Right lobe of liver (tissue), 6 donors: ENCODE measurements at regions not wholly inside any gene's neighbourhood (a gene's known extent, or its start where the extent isn't known, plus 50 kb on each side); places are given as distances from the start of the nearest gene placed in this dataset.
A peak's percentile ranks its signal among the peaks of the same experiment; 100 is the strongest.
"Not testable (repeated sequence)": the region's sequence is repeated elsewhere in the genome, so short reads cannot be mapped to it uniquely, and the experiment has no call there.

Experiments
- ATAC-seq, 4 donors: fragments of 200-7000 bp; cut with Tn5 transposase; one replicate each; pipeline ENCODE4 v1.9.1; 2020; ENCODE audit warnings: mild to moderate bottlenecking in 4 of 4, moderate library complexity in 4 of 4
- DNase-seq, 3 donors: peaks; one replicate each; pipeline ENCODE4 v3.0.0-alpha.2; 2020
- H3K27ac ChIP-seq, 3 donors: fragments of 200-600 bp; one replicate each; pipeline ENCODE4 v1.8.0; 2022
- H3K27me3 ChIP-seq, 2 donors: fragments of 200-600 bp; one replicate each; pipeline ENCODE4 v1.8.0; 2022
- H3K36me3 ChIP-seq, 4 donors: fragments of 200-600 bp; sonication (generic) in 1 of 4; one replicate each; pipeline versions ENCODE4 v1.5.1 to v1.8.0; 2017 to 2022; ENCODE audit warnings: control low read depth in 1 of 4
- H3K4me1 ChIP-seq, 4 donors: fragments of 200-600 bp; sonication (generic) in 1 of 4; one replicate each; pipeline versions ENCODE4 v1.5.1 to v1.8.0; 2017 to 2022; ENCODE audit warnings: control low read depth in 1 of 4
- H3K4me3 ChIP-seq, 3 donors: fragments of 200-600 bp; one replicate each; pipeline ENCODE4 v1.8.0; 2022
- H3K9me3 ChIP-seq, 4 donors: fragments of 200-600 bp; sonication (generic) in 1 of 4; one replicate each; pipeline versions ENCODE4 v1.5.1 to v1.8.0; 2017 to 2022; ENCODE audit warnings: control low read depth in 1 of 4
- WGBS: methylation state at CpG from one replicate; pipeline ENCODE4 v1.1.6; 2018; ENCODE audit warnings: low coverage, low lambda C conversion rate; ENCODE audit not compliant: insufficient coverage; ENCODE audit errors: missing lambda C conversion rate; 5-methylcytosine and 5-hydroxymethylcytosine counted together
- intact Hi-C, 2 donors: fragments of 100-400 bp; cut with DNase I; formaldehyde crosslinking; loops; one replicate each; pipeline versions ENCODE4 v1.11.2 to v1.14.1; 2022
- TF ChIP-seq, protein P1 (sequence below), 4 donors: fragments of 200-600 bp in 3 of 4; fragments of 450-650 bp in 1 of 4; IDR thresholded peaks; one replicate each; pipeline versions ENCODE4 v1.5.1 to v1.8.0; 2016 to 2022; ENCODE audit warnings: antibody characterized with exemption in 4 of 4, mild to moderate bottlenecking in 2 of 4
- donor health status: DM: no; HTN: yes; CAD: no.
- donor health status: DM: no; HTN: no; CAD: no.
- donor health status: DM: no; HTN: no; CAD: no.
- donor health status: DM: no; HTN: yes; CAD: no.
- donor health status: DM: no; HTN: yes; CAD: no.

DNA sequence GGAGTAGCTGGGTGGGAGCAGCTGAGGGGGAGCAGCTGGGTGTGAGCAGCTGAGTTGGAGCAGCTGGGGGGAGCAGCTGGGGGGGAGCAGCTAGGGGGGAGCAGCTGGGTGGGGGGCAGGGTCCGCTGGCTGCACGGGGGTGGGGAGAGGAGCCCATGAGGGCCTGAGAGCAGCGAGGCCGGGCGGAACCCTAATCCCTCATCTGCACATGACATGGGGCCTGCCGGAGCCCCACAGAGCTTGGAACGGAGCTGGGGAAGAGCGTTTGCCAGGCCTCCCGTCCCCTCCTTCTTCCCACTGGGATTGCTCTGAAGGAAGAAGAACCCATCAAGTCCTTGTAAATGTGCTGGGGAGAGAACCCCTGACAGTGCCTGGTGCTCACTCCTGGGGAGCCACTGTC lies 83.2 kb upstream of the LPCAT1 start:
- intact Hi-C loops, DNase-seq, H3K36me3 ChIP-seq, H3K4me3 ChIP-seq, H3K4me1 ChIP-seq, ATAC-seq, H3K27me3 ChIP-seq, H3K27ac ChIP-seq, H3K9me3 ChIP-seq: not testable (repeated sequence)
- 83% methylated on average over 1 of the region's 9 CpGs for WGBS

DNA sequence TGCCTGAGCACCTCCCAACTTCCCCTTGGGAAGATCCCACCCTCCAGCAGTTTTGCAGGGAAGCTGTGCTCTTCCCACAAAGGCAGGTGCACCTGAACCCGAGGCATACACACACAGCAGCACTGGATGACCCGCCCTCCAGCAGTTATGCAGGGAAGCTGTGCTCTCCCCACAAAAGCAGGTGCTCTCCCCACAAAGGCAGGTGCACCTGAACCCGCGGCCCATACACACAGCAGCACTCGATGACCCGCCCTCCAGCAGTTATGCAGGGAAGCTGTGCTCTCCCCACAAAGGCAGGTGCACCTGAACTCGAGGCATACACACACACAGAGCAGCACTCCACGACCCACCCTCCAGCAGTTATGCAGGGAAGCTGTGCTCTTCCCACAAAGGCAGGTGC lies 80.2 kb upstream of the LPCAT1 start:
- H3K27ac ChIP-seq, H3K36me3 ChIP-seq, H3K4me3 ChIP-seq, intact Hi-C loops, H3K27me3 ChIP-seq, ATAC-seq, H3K9me3 ChIP-seq, DNase-seq, H3K4me1 ChIP-seq: not testable (repeated sequence)
- 87% methylated on average over 7 of the region's 8 CpGs for WGBS

DNA sequence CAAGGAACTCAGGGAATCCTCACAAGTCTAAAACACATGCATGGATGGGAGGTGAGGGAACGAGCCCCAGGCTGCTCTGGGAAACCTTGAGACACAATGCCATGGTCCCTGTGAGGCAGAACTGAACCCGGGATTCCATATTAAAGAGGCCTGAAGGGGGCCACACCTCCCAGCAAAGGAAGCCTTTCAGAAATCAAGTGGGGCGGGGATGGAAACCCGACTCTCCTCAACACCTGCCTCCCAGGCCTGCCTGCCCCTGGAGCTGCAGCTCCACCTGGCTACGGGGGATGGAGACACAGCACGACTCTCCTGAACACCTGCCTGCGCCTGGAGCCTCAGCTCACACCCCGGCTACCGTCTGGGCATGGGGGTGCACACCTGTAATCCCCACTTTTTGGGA lies 77.8 kb upstream of the LPCAT1 start:
- H3K27ac ChIP-seq, H3K9me3 ChIP-seq, intact Hi-C loops, H3K4me1 ChIP-seq, H3K27me3 ChIP-seq, H3K4me3 ChIP-seq, H3K36me3 ChIP-seq: not testable (repeated sequence)
- TF ChIP-seq, protein P1, sequence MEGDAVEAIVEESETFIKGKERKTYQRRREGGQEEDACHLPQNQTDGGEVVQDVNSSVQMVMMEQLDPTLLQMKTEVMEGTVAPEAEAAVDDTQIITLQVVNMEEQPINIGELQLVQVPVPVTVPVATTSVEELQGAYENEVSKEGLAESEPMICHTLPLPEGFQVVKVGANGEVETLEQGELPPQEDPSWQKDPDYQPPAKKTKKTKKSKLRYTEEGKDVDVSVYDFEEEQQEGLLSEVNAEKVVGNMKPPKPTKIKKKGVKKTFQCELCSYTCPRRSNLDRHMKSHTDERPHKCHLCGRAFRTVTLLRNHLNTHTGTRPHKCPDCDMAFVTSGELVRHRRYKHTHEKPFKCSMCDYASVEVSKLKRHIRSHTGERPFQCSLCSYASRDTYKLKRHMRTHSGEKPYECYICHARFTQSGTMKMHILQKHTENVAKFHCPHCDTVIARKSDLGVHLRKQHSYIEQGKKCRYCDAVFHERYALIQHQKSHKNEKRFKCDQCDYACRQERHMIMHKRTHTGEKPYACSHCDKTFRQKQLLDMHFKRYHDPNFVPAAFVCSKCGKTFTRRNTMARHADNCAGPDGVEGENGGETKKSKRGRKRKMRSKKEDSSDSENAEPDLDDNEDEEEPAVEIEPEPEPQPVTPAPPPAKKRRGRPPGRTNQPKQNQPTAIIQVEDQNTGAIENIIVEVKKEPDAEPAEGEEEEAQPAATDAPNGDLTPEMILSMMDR (IDR thresholded peaks at IDR 0.05): peak; percentile 10 to 27 (median 21)
- 67% methylated on average over 6 of the region's 9 CpGs for WGBS
- DNase-seq (peak in 1 of 3 donors; percentile 39), ATAC-seq (peak; percentile 50 to 79 (median 60))

DNA sequence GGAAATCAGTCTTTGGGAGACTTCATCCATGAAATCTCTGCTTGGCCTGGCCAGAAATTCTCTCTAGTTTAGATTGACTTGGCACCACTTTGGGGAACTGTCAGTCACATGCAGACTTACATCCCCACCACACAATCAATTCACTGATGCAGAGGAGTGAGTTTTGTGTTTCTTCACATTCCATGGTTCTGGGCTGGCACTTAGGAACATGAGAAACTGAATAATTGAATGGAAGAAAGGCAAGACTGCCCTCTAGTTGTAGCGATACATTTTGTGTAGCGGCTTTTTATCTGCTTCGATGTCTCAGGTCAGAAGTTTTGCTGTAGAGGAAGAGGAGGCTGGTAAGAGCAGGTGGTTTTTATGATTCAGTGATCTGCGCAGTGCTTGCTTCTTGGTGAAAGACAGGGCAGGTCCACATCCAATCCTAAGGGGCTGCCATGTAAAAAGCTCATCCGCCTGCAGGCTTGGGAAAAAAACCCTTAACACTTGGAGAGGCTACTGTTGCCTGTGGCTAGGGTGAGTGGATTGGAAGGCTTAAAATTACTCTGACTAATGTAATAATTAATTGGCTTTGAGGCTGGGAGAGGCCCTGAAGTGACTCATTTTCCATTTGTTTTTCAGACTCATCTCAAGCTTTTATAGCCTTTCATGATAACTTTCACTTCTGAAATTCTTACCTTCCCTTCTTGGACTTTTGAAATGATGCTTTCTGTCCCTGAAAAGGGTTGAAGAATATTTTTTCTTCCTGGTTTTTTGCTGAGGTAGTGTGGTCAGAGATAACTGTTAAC lies 75.4 kb upstream of the LPCAT1 start:
- H3K27ac ChIP-seq, H3K9me3 ChIP-seq, H3K36me3 ChIP-seq, H3K4me1 ChIP-seq, DNase-seq, intact Hi-C loops, H3K27me3 ChIP-seq, H3K4me3 ChIP-seq: not testable (repeated sequence)
- TF ChIP-seq, protein P1 (IDR thresholded peaks at IDR 0.05): peak in 2 of 4 donors; percentile 5 to 13
- WGBS: 79% methylated on average over 5 of the region's 5 CpGs
- ATAC-seq: peak in 1 of 4 donors; percentile 7

DNA sequence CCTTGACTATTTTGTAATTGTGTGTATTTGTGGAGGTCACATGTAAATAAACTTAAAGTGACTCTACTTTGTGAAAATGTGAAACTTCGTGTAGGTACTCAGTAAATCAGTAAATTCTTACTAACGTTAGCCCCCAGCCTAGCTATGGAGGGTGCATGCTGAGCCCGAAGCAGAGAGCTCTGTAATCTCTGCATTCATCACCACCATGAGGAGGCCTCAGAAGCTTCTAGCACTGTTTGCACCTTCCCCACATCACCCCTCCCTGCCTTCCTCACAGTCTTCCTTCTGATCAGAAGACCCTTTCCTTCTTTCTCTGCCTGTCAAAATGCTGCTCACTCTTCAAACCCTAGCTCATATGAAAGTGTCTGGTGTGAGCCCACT lies 73.3 kb upstream of the LPCAT1 start:
- DNase-seq, intact Hi-C loops, H3K36me3 ChIP-seq, H3K27ac ChIP-seq, H3K27me3 ChIP-seq, H3K4me3 ChIP-seq, H3K4me1 ChIP-seq, H3K9me3 ChIP-seq: not testable (repeated sequence)
- peak in 2 of 4 donors; percentile 20 to 38 for ATAC-seq
- WGBS: 62% methylated on average over 3 of the region's 3 CpGs

DNA sequence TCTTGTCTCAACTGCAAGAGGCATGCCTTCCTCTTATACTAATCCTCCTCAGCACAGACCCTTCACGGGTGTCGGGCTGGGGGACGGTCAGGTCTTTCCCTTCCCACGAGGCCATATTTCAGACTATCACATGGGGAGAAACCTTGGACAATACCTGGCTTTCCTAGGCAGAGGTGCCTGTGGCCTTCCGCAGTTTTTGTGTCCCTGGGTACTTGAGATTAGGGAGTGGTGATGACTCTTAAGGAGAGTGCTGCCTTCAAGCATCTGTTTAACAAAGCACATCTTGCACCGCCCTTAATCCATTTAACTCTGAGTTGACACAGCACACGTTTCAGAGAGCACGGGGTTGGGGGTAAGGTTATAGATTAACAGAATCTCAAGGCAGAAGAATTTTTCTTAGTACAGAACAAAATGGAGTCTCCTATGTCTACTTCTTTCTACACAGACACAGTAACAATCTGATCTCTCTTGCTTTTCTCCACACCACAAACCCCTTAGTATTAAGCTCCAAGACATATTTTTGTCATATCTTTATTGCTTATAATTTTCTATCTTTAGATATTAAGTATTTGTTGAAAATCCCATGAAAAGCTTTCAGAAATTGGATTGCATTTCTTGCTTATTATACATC lies 72.8 kb upstream of the LPCAT1 start:
- ATAC-seq, H3K4me1 ChIP-seq, H3K36me3 ChIP-seq, H3K27me3 ChIP-seq, H3K27ac ChIP-seq, H3K9me3 ChIP-seq, DNase-seq, intact Hi-C loops, H3K4me3 ChIP-seq: not testable (repeated sequence)
- WGBS: 93% methylated on average over 5 of the region's 8 CpGs
